HUES64 (cell line): ENCODE measurements at regions not wholly inside any gene's neighbourhood (a gene's known extent, or its start where the extent isn't known, plus 50 kb on each side); places are given as distances from the start of the nearest gene placed in this dataset.

Source experiments
- H3K27ac ChIP-seq: 2 replicates; pipeline ENCODE4 v1.7.0; 2013; ENCODE audit warnings: low read depth, low read length, inconsistent platforms
- H3K27me3 ChIP-seq: 2 replicates; pipeline ENCODE4 v1.6.1; 2013; ENCODE audit warnings: mild to moderate bottlenecking, low read length; ENCODE audit not compliant: insufficient read depth
- H3K36me3 ChIP-seq: 2 replicates; pipeline ENCODE4 v1.6.1; 2013; ENCODE audit warnings: mild to moderate bottlenecking, low read length; ENCODE audit not compliant: insufficient read depth
- H3K4me1 ChIP-seq: 2 replicates; pipeline ENCODE4 v1.6.1; 2013; ENCODE audit warnings: mild to moderate bottlenecking, low read length, moderate library complexity; ENCODE audit not compliant: insufficient read depth
- H3K4me3 ChIP-seq: 2 replicates; pipeline ENCODE4 v1.5.1; 2013; ENCODE audit warnings: mild to moderate bottlenecking, low read length, moderate library complexity
- H3K9ac ChIP-seq: 2 replicates; pipeline ENCODE4 v1.6.1; 2013; ENCODE audit warnings: mild to moderate bottlenecking, low read depth, low read length
- H3K9me3 ChIP-seq: 2 replicates; pipeline ENCODE4 v1.6.1; 2013; ENCODE audit warnings: low read depth, low read length; ENCODE audit not compliant: insufficient read depth
- WGBS: fragments of 150-250, 120-280 bp; methylation state at CpG from one replicate; pipeline ENCODE4 v1.1.7; 2013; ENCODE audit warnings: missing lambda C conversion rate; 5-methylcytosine and 5-hydroxymethylcytosine counted together

- Histone ChIP-seq H3K9me3 (peaks cover 5% of the 10 kb centered on the region; the same call in 1 of the 2 replicates), H3K9ac (no peak overlapping the region), H3K4me3 (no peak overlapping the region), H3K27me3 (no peaks in the 10 kb centered on the region), H3K27ac (no peak overlapping the region), H3K4me1 (no peaks in the 10 kb centered on the region), H3K36me3 (no peaks in the 10 kb centered on the region)
- WGBS: 99% methylated on average over 4 of the region's 4 CpGs
Observed at GRCh38 chr5:91240175-91240574, 142.9 kb downstream of the ARRDC3 start.

- WGBS: 93% methylated on average over 2 of the region's 2 CpGs
- Histone ChIP-seq H3K4me1 (no peaks in the 10 kb centered on the region), H3K27ac (no peak overlapping the region), H3K9me3 (no peaks in the 10 kb centered on the region), H3K9ac (no peak overlapping the region), H3K36me3 (no peaks in the 10 kb centered on the region), H3K27me3 (no peaks in the 10 kb centered on the region), H3K4me3 (no peak overlapping the region)
Observed at GRCh38 chr5:91235271-91235694, 147.8 kb downstream of the ARRDC3 start.

GRCh38 chr5:91232523-91232922 is 150.6 kb downstream of the ARRDC3 start:
- H3K9me3 ChIP-seq: no peaks in the 10 kb centered on the region
- H3K9ac ChIP-seq: no peak overlapping the region
- no peak overlapping the region for H3K4me3 ChIP-seq
- no peaks in the 10 kb centered on the region for H3K27me3 ChIP-seq
- H3K4me1 ChIP-seq: no peaks in the 10 kb centered on the region
- H3K27ac ChIP-seq: no peak overlapping the region
- 86% methylated on average over 3 of the region's 3 CpGs for WGBS
- no peaks in the 10 kb centered on the region for H3K36me3 ChIP-seq

GRCh38 chr5:91229031-91229727 is 153.9 kb downstream of the ARRDC3 start:
- Histone ChIP-seq H3K4me3 (no peak overlapping the region), H3K27ac (no peak overlapping the region)
- WGBS: 67% methylated on average over 1 of the region's 1 CpG

GRCh38 chr5:91228188-91228587 is 154.9 kb downstream of the ARRDC3 start:
- Histone ChIP-seq H3K27ac (no peak overlapping the region), H3K9me3 (no peaks in the 10 kb centered on the region), H3K36me3 (no peaks in the 10 kb centered on the region), H3K4me3 (no peak overlapping the region), H3K27me3 (no peaks in the 10 kb centered on the region), H3K9ac (no peak overlapping the region), H3K4me1 (no peaks in the 10 kb centered on the region)
- 94% methylated on average over 1 of the region's 1 CpG for WGBS

More at GRCh38 chr5:91229031-91229727, 153.9 kb downstream of the ARRDC3 start:
- Histone ChIP-seq H3K27me3 (no peaks in the 10 kb centered on the region), H3K4me1 (no peaks in the 10 kb centered on the region), H3K9ac (no peak overlapping the region), H3K36me3 (no peaks in the 10 kb centered on the region), H3K9me3 (no peaks in the 10 kb centered on the region)

GRCh38 chr5:91225848-91226686 is 157.1 kb downstream of the ARRDC3 start:
- Histone ChIP-seq H3K27me3 (no peaks in the 10 kb centered on the region), H3K4me3 (no peak overlapping the region), H3K9me3 (no peaks in the 10 kb centered on the region), H3K36me3 (no peaks in the 10 kb centered on the region), H3K4me1 (no peaks in the 10 kb centered on the region), H3K27ac (no peak overlapping the region), H3K9ac (no peak overlapping the region)
- WGBS: 55% methylated on average over 10 of the region's 10 CpGs

- Histone ChIP-seq H3K27ac (no peak overlapping the region), H3K9me3 (no peaks in the 10 kb centered on the region), H3K4me3 (no peak overlapping the region), H3K9ac (no peak overlapping the region), H3K4me1 (no peaks in the 10 kb centered on the region), H3K36me3 (no peaks in the 10 kb centered on the region), H3K27me3 (no peaks in the 10 kb centered on the region)
- 96% methylated on average over 1 of the region's 2 CpGs for WGBS
Observed at GRCh38 chr5:91224969-91225368, 158.1 kb downstream of the ARRDC3 start.

- Histone ChIP-seq H3K27ac (no peak overlapping the region), H3K36me3 (no peaks in the 10 kb centered on the region), H3K4me1 (no peaks in the 10 kb centered on the region)
Observed at GRCh38 chr5:91224456-91224855, 158.7 kb downstream of the ARRDC3 start.

GRCh38 chr5:91223886-91224285 is 159.2 kb downstream of the ARRDC3 start:
- no peaks in the 10 kb centered on the region for H3K36me3 ChIP-seq
- 95% methylated on average over 1 of the region's 1 CpG for WGBS
- H3K9ac ChIP-seq: no peak overlapping the region
- H3K9me3 ChIP-seq: no peaks in the 10 kb centered on the region
- no peak overlapping the region for H3K4me3 ChIP-seq
- H3K27ac ChIP-seq: no peak overlapping the region
- no peaks in the 10 kb centered on the region for H3K27me3 ChIP-seq
- no peaks in the 10 kb centered on the region for H3K4me1 ChIP-seq

More at GRCh38 chr5:91224456-91224855, 158.7 kb downstream of the ARRDC3 start:
- Histone ChIP-seq H3K9ac (no peak overlapping the region), H3K9me3 (no peaks in the 10 kb centered on the region), H3K27me3 (no peaks in the 10 kb centered on the region), H3K4me3 (no peak overlapping the region)
- WGBS: 100% methylated on average over 1 of the region's 1 CpG

GRCh38 chr5:91222482-91222881 is 160.6 kb downstream of the ARRDC3 start:
- H3K9ac ChIP-seq: no peak overlapping the region
- no peaks in the 10 kb centered on the region for H3K9me3 ChIP-seq
- no peak overlapping the region for H3K27ac ChIP-seq
- no peaks in the 10 kb centered on the region for H3K4me1 ChIP-seq
- H3K4me3 ChIP-seq: no peak overlapping the region
- 93% methylated on average over 5 of the region's 5 CpGs for WGBS
- no peaks in the 10 kb centered on the region for H3K36me3 ChIP-seq
- H3K27me3 ChIP-seq: no peaks in the 10 kb centered on the region

- H3K4me1 ChIP-seq: no peaks in the 10 kb centered on the region
- WGBS: 91% methylated on average over 1 of the region's 1 CpG
- no peak overlapping the region for H3K27ac ChIP-seq
- no peaks in the 10 kb centered on the region for H3K36me3 ChIP-seq
- H3K4me3 ChIP-seq: no peak overlapping the region
- no peak overlapping the region for H3K9ac ChIP-seq
- no peaks in the 10 kb centered on the region for H3K27me3 ChIP-seq
- H3K9me3 ChIP-seq: no peaks in the 10 kb centered on the region
Observed at GRCh38 chr5:91221917-91222316, 161.2 kb downstream of the ARRDC3 start.
